GM21619 (cell line): ENCODE measurements at regions not wholly inside any gene's neighbourhood (a gene's known extent, or its start where the extent isn't known, plus 50 kb on each side); places are given as distances from the start of the nearest gene placed in this dataset.
A peak's percentile ranks its signal among the peaks of the same experiment; 100 is the strongest.

Experiments
- ATAC-seq: cut with Tn5 transposase; IDR thresholded peaks from one replicate; pipeline ENCODE4 v1.9.1; 2021; ENCODE audit not compliant: unreplicated experiment

DNA sequence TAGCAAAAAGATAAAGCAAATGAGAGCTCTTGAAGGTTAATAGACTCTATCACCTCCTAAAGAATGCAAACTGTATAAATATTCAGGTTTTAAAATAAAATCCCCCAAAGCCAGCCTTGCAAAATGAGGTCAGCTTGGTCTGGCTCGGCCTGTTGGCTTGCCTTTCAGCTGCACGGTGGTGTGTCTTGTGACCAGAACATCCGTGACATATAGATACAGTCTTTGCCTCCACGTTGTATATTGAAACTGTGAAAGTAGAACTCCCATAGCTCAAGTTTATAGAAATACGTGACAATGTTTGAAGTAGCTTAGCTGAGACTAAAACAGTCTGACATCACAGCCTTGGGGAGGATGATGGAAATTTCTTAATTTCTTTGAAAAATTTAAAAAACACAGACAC lies 236.6 kb upstream of the MYOCD start:
- no peak for ATAC-seq

DNA sequence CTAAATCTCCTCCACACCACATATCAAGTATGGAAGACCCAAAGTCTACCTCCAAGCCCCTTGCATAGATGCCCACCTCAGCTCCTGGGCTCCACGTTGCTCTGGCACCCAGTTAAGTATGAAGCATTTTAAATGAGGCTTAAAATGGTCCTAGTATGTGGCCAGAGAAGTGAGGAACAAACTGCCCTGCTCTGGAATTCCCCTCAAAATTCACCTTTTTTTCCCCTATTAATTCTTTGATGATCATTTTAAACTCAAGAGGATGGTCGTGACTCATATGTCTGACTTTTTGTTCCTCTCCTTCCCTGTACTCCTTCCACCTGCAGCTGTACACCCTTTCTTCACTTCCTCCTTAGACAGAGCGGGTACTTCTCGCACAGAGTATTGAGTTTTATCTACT lies 234.5 kb upstream of the MYOCD start:
- ATAC-seq: peak; percentile 80

DNA sequence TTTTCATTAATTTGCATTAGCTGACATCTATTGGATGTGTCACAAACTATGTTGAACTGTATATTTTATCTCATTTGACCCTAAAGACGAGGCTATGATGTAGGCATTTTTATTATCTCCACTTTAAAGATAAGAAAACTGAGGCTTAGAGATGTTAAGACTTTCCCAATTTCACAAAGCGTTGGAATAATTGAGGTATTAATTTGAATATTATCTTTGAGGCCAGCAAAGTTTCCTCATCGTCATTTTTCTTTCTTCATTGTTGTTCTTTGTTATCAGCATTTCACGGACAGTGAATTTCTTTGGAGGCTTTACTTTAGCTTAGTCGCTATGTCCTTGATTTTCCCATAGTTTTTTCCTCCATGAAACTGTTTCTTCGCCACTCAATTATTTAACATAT lies 227.5 kb upstream of the MYOCD start:
- ATAC-seq: no peak

DNA sequence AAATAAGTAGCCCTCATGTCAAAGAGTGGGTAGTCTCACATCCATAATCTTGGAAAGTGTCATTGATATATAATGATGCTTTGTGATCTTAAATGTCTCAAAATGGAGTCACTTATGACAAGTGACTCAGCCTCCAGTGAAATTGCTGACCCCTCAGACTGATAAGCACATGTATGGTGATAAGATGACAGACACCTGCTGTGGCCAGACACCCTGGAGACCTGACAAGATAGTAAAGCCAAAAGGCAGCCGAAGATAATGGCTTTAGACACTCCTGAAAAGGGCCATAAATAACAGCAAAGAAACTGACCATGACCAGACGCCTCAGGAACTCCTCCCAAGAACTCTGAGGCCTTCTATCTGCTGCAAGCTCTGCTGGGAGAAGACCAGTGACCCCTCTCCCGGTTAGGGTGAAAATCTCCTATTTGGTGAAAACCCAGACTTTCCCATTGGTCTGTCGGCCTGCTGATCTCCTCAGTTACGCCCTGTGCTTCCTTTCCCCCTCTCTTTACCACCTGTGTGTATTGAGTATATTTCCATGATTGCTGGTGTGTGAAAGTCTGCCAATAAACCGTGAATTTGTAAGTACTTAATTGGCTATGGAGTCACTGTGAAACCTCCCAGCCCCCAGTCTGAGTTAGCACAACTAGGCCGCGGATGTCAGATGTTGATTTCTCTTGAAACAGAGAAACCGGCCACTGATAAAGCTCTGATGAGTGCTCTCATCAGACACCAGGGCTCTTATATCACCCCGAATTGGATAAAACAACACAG lies 226.7 kb upstream of the MYOCD start:
- no peak for ATAC-seq

DNA sequence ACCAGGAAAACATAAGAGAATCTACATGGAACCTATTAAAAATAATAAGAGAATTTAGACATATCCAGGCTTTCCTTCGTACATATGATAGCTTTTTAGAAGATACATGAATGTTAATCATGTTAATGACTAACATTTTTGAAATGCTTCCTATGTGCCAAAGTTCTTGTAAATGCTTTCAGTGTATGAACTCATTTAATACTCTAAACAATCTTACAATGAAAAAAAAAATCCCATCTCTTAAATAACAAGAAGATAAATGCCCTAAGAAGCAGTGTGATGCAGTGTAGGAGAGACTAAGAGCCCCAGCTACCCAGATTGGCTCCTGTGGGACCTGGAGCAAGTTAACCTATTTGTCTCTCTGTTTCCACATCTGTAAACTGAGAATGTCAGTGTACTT lies 220.4 kb upstream of the MYOCD start:
- ATAC-seq: no peak

DNA sequence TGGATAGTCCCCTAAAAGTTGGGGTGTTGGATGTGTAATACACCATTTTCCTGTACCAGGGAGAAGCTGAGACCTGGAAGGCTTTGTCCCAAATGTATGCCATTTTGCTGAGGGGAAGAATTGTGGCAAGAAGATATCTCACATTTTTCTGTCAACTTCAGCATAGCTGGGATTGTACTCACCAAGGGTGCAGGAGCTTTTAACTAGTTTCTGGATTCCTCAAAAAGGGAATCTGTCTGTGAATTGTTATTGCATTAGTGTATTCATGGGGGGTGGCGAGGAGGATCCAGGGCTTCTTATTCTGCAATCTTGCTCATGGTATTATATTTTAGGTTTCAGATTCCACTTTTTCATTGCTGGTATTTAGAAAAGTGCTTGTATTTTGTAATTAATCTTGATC lies 208.2 kb upstream of the MYOCD start:
- ATAC-seq: no peak

DNA sequence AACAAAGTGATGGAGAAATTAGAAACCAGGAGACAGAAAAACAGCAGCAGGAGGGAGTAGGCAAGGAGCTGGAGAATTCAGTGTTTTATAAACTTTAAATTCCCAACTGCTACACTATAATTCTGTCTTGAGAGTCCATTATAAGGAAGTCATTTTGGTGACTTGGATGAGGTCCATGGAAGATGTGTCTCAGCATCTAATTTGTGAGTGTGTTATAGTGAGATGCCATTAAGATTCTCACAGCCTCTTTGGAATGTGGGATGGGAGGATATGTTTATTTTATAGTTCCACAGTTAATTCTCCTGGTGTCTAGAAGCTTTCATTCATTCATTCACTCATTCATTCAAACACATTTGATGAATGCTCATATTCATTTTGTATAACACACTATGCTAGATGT lies 206.0 kb upstream of the MYOCD start:
- ATAC-seq: no peak

DNA sequence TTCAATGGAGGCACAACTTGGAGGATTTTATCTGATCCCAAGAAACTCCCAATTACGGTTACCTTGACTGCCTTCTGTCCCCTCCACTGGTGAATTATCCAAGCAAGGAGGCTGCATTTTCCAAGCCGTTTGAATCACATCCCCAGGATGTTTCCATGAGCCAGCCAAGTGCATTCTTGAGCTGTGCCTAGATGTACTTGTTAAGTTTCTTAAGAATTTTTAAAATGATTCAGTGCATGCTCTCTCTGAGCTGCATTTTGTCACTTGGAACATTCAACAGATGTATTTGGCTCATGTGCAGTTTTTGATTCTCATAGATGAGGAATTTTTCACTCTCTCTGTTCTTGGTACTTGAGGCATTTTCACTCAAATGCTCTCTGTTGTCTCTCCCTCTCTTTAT lies 202.6 kb upstream of the MYOCD start:
- ATAC-seq: no peak

DNA sequence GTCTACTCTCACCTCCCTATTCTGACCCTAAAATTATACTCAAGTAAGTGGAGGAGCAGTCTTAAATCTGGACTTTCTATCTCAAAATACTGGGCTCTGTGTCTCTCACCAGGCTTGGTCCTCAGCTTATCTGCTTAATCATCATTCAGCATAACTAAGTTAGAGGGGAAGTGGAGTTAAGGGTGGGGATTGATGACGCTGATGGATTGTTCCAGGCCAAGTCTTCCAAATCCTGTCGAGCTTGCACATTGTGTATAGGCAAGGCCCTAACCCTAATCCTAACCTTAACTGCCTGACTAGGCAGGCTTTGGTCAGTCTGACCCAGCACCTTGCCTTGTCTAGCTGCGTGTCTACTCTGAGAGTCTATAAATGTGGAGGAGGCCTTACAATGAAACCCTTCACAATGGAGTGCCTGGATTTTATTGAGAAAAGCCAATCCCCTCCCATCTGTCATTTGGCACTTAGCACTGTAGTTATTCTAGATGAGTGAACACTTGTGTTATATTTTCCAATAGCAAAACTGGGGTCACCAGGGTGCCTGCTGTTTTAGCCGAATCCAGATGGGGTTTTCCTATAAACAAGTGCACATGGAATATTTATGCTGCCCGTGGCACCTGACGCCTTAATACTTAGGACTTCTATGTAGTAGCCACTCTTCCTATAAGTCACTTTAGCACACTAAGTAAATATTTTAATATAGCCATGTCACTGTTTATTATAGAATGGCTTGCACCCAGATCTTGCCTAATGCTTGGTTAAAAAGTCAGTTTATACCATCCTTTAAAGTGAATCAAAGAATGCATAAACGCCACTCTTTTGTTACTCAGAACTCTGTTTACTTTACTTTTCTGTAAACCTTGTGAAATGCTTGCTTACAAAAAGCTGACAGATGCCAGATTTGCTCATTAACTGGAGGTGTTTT lies 193.2 kb upstream of the MYOCD start:
- no peak for ATAC-seq

DNA sequence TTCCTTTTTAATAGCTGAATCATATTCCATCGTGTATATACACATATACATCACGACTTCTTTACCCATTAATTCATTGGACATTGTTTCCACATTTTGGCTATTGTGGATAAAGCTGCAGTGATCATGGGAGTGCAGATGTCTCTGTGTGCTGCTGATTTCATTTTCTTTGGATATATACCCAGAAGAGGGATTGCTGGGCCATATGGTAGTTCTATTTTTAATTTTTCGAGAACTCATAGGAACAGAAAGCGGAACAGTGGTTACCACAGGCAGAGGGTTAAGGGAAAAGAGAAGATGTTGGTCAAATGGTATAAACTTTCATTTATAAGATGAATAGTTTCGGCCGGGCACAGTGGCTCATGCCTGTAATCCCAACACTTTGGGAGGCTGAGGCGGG lies 187.4 kb upstream of the MYOCD start:
- no peak for ATAC-seq

DNA sequence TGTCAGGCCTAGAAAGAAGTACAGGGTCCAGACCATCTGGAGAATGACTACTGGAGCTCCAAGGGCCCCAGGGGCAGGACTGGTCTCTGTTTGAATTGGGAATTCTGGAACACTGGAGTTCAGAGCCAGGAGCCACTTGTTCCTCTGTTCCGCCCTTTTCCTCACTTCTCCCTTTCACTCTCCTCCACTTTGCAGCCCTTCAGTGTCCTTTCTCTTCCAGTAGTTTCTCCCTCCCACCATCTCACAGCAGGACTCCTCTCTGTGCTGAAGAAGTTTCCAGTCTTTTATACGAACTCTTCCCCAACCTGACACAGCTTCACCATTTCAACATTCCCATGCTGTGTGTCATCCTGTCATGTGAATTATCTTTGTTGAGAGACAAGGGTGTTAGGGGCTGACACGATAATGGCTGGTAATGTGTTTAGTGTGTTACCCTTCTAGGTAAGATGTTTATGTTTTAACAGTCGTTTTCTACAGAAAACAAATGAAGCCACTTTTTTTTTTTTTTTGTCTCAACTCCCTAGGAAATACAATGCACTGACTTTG lies 180.3 kb upstream of the MYOCD start:
- no peak for ATAC-seq

DNA sequence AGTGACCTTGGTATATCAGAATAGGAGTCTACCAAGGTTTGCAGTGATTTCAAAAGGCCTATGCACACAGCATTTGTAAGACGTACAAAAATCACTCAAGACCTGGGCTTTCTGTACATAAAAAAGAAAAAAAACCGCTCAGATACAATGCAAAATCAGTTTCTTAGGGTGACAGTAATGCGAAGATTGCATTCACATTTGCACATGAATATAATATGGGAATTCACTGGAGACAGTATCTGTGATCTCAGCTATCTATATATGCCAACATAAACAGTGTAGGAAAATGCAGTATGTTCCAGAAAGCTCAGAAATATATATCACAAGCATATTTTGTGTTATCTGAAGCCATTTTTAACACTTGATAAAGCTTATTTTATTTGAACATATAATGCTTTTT lies 176.4 kb upstream of the MYOCD start:
- ATAC-seq: no peak

DNA sequence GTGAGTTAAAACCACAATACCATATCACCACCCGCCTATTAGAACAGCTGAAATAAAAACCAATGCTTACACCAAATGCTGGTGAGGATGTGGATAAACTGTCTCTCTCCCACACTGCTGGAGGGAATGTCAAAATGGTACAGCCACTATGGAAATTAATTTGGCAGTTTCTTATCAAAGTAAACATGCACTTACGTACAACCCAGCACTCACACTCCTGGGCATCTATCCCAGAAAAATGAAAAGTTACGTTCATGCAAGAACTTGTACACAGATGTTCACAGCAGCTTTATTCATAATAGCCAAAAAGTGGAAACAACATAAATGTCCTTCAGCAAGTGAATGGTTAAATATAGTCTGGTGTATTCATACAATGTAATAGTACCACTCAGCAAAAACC lies 173.2 kb upstream of the MYOCD start:
- ATAC-seq: no peak

DNA sequence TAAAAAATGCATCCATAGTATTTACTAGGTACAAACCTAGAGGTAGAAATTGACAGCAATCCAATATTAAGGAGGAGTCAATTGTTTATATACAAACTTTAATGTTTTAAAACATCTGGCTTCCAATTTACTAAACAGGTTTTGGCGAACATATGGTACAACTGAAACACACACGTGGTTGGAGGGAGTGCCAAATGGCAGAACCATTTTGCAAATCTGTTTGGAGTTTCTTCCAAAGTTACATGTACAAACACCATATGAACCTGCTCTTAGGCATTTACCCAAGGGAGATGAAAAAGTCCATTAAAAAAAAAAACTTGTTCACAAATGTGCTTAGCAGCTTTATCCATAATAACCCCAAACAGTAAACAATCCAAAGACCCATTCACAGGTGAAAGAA lies 159.8 kb upstream of the MYOCD start:
- ATAC-seq: no peak

DNA sequence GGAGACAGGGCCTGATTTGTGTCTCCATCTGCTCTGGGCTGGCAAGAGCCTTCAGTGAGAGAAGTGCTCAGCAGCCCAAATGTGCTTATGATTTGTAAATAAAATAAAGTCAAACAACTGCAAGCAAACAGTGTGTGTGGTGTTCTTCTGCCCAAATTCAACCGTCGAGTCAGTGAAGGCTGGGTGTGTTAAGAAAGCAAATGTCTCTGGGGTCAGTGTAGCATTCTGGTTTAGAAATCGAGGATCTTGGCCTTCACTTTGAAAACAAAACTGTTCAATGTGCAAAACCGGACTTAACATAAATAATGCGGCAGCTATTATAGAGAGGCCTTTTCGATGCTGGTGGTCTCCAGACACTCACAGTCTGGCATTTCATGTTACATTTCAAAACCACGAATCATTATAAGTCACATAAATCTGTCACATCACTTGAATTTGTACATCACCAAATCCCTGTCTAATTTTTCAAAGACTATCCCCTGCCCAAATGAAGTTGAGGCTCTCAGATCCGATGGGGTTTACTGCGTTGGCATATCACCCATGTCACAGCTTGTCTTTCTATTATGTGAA lies 158.6 kb upstream of the MYOCD start:
- ATAC-seq: no peak

DNA sequence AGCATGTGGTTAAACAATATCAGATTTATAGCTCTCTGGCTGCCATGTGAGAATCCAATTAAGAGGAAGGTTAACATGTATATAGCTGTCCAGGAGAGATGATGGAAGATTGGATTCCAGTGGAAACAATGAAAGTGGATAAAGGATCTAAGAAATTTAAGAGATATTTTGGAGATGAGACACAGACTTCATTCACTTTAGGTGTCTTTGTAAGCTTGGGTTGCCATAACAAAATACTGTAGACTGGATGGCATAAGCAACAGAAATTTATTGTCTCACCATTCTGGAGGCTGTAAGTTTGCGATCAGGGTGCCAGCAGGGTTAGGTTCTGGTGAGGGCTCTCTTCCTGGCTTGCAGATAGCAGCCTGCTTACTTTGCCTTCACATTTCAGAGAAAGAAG lies 155.9 kb upstream of the MYOCD start:
- no peak for ATAC-seq

DNA sequence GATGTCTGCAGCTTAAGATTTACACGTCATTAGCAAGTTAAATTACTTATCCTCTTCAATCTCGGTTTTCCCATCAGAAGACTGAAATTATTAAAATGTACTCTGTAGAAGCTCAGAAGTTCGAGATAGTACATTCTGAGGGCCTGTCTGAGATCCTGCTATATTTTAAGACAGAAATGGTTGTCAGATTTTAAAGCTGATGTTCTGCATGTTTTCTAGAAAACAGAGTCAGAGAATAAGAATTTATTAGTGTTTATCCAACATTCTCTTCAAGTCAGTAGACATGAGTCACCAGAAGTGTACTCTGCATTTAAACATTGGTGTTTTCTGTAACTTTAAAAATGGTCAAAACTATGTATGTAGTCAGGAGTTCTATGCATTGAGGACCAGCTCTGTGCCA lies 155.2 kb upstream of the MYOCD start:
- ATAC-seq: no peak

DNA sequence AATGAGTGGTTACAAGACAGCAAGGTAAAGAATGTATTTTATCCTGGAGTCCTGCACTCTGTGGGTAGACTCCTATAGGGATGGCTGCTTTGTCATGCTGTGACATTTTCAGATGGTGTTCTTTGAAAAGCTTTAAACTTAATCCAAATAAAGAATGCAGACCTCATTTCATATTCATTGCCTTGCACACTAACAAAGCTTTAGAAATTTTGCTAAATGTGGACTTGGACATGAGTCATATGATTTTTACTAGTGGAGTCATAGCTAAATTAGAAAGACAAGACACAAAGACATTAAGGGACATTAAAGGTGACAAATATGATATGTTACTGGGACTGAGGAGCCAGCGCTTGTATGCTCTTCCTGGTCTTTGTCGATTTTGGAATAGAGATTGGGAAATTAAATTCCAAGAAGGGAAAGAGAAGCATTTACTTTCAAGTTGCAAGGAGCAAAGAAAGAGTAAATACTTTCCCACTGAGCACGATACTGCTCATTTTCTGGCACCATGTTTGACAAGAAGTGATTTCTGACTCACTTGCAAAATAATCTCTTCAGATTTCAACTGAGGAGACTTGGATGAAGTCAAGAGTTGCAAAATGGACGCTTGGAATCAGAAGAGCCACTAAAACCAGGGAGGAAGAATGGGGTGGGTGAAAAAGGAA lies 152.9 kb upstream of the MYOCD start:
- ATAC-seq: no peak

DNA sequence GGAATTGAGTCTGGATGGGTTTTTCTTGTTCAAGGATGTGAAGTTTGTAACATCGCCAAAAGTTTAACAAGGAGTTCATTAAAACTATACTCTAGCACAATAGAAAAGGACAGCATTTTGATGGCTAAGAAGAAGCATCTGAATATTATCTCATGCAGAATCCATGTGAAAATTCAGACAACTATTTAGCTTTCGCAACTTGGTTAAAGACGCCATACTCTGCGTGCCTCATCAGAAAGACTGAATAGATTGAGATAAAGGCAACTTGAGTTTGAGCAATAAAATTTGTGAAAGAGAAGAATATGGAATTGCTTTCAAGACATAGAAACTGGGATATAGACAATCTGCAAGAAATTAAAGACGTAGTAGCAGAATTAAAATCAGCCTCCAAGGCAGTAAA lies 151.1 kb upstream of the MYOCD start:
- ATAC-seq: no peak

DNA sequence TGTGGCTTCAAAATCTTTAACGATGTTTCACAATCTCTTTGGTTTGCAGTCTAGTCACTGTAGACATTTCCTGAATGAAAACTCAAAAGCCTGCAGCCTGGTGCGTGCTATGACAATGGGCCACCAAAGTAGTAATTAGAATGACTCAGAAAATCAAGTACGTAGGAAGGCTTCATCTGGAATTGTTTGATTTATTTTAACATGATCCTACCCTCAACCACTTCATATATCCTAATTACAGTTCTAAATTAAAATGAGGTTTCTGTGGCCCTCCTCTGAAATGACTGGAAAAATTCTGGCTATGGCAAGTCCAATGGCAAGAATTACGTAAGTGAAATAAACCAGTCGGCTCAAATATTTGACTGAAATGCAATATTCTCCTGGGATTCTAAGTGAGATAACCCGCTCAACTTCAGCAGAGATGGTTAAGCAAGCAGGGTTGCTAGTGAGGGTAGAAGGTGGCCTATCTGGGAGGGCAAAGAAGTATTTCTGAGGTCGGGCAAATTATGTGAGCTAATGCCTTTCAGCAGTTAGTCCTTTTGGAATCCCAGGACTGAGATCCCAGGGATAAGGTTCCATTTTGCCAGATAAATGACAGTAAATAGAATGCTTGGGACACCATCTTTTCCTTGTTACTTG lies 145.6 kb upstream of the MYOCD start:
- no peak for ATAC-seq

DNA sequence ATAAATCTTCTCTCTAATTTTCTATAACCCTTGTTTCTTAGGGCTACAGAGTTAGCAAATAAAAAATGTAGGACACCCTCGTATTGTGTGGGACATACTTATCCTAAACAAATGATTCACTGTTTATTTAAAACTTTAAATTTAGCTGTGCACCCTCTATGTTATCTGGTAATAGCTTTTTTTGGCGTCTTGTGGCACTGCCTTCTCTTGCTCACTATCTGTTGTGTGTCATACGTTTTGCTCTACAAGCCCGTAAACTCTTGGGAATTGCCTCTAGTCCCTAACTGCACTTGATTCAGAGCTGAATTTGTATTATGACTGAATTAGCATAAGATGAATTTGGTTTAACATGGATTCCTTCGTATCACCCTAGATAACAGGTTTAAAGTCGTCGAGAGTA lies 144.3 kb upstream of the MYOCD start:
- ATAC-seq: no peak
